Gastrocnemius medialis (tissue), 4 donors: ENCODE measurements at regions not wholly inside any gene's neighbourhood (a gene's known extent, or its start where the extent isn't known, plus 50 kb on each side); places are given as distances from the start of the nearest gene placed in this dataset.

Source experiments
- POLR2A ChIP-seq, 2 donors: fragments of 450-650 bp; IDR thresholded peaks; one replicate each; pipeline ENCODE4 v1.6.1; 2017; ENCODE audit warnings: antibody characterized with exemption in 2 of 2, mild to moderate bottlenecking in 2 of 2, moderate library complexity in 2 of 2
- TF ChIP-seq, protein P1 (sequence below), 5 experiments: fragments of 450-650 bp in 3 of 5; fragments of 200-600 bp in 2 of 5; sonication (generic) in 2 of 5; IDR thresholded peaks in 4 of 5; conservative IDR thresholded peaks in 1 of 5; 1 replicate in 4 of 5; 2 replicates in 1 of 5; pipeline ENCODE4 v1.5.1; 2016 to 2019; ENCODE audit warnings: antibody characterized with exemption in 5 of 5, mild to moderate bottlenecking in 3 of 5, moderate library complexity in 3 of 5

DNA sequence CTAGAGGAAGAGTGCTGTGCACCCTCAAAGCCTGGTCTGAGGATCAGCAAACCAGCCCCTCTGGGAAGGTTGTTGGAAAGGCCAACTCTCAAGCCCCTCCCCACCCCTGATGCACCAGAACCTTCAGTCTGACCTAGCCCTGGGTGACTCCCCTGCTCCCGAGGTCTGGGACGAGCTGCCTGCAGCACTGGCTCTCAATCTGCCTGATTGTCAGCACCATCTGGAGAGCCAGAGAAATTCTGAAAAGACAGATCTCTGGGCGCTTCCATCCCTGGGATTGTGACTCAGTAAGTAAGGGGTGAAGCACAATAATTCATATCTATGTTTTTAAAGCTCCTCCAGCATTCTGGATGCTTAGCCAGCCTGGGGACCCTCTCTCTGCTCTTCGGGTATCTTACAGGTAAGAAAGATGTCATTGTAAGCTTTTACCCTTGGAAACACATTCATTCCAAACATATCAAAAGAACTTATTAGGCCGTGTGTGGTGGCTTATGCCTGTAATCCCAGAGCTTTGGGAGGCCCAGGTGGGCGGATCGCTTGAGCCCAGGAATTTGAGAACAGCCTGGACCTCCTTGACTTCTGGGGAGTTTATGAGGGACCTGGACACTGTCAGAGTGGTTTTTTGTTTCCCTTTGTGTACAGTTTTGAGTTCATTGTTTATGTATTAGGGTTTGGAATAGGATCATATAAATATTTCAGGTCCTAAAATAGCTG, 147.5 kb downstream of the KCNJ12 start:
- no peak for TF ChIP-seq POLR2A (IDR thresholded peaks at IDR 0.05)
- TF ChIP-seq, protein P1, sequence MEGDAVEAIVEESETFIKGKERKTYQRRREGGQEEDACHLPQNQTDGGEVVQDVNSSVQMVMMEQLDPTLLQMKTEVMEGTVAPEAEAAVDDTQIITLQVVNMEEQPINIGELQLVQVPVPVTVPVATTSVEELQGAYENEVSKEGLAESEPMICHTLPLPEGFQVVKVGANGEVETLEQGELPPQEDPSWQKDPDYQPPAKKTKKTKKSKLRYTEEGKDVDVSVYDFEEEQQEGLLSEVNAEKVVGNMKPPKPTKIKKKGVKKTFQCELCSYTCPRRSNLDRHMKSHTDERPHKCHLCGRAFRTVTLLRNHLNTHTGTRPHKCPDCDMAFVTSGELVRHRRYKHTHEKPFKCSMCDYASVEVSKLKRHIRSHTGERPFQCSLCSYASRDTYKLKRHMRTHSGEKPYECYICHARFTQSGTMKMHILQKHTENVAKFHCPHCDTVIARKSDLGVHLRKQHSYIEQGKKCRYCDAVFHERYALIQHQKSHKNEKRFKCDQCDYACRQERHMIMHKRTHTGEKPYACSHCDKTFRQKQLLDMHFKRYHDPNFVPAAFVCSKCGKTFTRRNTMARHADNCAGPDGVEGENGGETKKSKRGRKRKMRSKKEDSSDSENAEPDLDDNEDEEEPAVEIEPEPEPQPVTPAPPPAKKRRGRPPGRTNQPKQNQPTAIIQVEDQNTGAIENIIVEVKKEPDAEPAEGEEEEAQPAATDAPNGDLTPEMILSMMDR (IDR thresholded peaks at IDR 0.05 in 4 of 5, conservative IDR thresholded peaks at IDR 0.05 in 1 of 5), result no peak
